ENCODE measurements at regions not wholly inside any gene's neighbourhood (a gene's known extent, or its start where the extent isn't known, plus 50 kb on each side); places are given as distances from the start of the nearest gene placed in this dataset.

- no peak overlapping the region for H3K4me3 ChIP-seq (replicated peaks in 1 of 3; ENCODE audit: insufficient read depth in 1 of 3, low read depth in 1 of 3, low read length in 3 of 3)
- no TSS peak for BruUV-seq (replicated peaks)
- no peak overlapping the region for H3K27ac ChIP-seq (ENCODE audit: insufficient read depth, low read depth, low read length)
- no peak overlapping the region for H2AFZ ChIP-seq (ENCODE audit: low read depth, low read length)
- dilution Hi-C loops (cut with MboI; ENCODE audit: extremely low pct_ligation_motif_present, low sequenced_read_pairs) (no loop called here), intact Hi-C loops (cut with micrococcal nuclease) (no loop called here)
- DNase-seq (ENCODE audit: low read depth, low spot score) (no peak), FAIRE-seq (no peak)
- TF ChIP-seq GATA2 (IDR thresholded peaks at IDR 0.05; ENCODE audit: insufficient read depth, insufficient read length, low read depth, low read length), result no peak
- no peak for TF ChIP-seq EZH2 (IDR thresholded peaks at IDR 0.05; ENCODE audit: borderline replicate concordance, low read depth, low read length, severe bottlenecking)
- no peak for TF ChIP-seq JUN (IDR thresholded peaks at IDR 0.05; ENCODE audit: borderline replicate concordance, insufficient read depth, insufficient read length, low read depth)
- TF ChIP-seq POLR2AphosphoS5 (IDR thresholded peaks at IDR 0.05; ENCODE audit: insufficient read depth, low read depth, low read length), result no peak
- no peak for TF ChIP-seq CTCF (IDR thresholded peaks at IDR 0.05; ENCODE audit: extremely low read depth in 1 of 2, insufficient read depth in 1 of 2, low read depth in 1 of 2, low read length in 2 of 2)
- TF ChIP-seq FOS (IDR thresholded peaks at IDR 0.05; ENCODE audit: borderline replicate concordance, insufficient read depth, low read length), result no peak
- TF ChIP-seq MYC (IDR thresholded peaks at IDR 0.05; ENCODE audit: low read depth, low read length), result no peak
- no peak for TF ChIP-seq POLR2A (IDR thresholded peaks at IDR 0.05; ENCODE audit: low read depth, low read length)
- no peak for TF ChIP-seq MAX (IDR thresholded peaks at IDR 0.05; ENCODE audit: insufficient read depth, insufficient read length)
- no peaks in the 10 kb centered on the region for H3K27me3 ChIP-seq (ENCODE audit: control insufficient read depth in 2 of 2, insufficient read depth in 2 of 2, low read length in 2 of 2)
- H3K4me1 ChIP-seq (ENCODE audit: control insufficient read depth, extremely low read depth, insufficient read depth, low read length), result no peaks in the 10 kb centered on the region
- no peaks in the 10 kb centered on the region for H3K9me3 ChIP-seq (replicated peaks; ENCODE audit: control insufficient read depth, insufficient read depth, low read length)
- no peak overlapping the region for H3K9ac ChIP-seq (replicated peaks; ENCODE audit: extremely low read depth, insufficient read depth, low read length)
- H3K4me2 ChIP-seq (ENCODE audit: insufficient read depth, low read length), result no peak overlapping the region
- ChIA-PET POLR2A (no interaction called here), CTCF (no interaction called here)
- H3K9me1 ChIP-seq (replicated peaks; ENCODE audit: control insufficient read depth, extremely low read depth, insufficient read depth, low read length), result no peaks in the 10 kb centered on the region
- no peaks in the 10 kb centered on the region for H3K79me2 ChIP-seq (ENCODE audit: control insufficient read depth, insufficient read depth, low read length)
- H4K20me1 ChIP-seq (replicated peaks; ENCODE audit: control insufficient read depth, extremely low read depth, insufficient read depth, low read length), result no peaks in the 10 kb centered on the region
- H3K36me3 ChIP-seq (ENCODE audit: control insufficient read depth in 2 of 2, extremely low read depth in 1 of 2, insufficient read depth in 2 of 2, low read length in 2 of 2), result no peaks in the 10 kb centered on the region
These were observed 73.0 kb upstream of the NAV2 start for GRCh38 chr11:19639603-19640105.

Data from endothelial cell of umbilical vein (primary cell).